ENCODE measurements at regions not wholly inside any gene's neighbourhood (a gene's known extent, or its start where the extent isn't known, plus 50 kb on each side); places are given as distances from the start of the nearest gene placed in this dataset.

DNA sequence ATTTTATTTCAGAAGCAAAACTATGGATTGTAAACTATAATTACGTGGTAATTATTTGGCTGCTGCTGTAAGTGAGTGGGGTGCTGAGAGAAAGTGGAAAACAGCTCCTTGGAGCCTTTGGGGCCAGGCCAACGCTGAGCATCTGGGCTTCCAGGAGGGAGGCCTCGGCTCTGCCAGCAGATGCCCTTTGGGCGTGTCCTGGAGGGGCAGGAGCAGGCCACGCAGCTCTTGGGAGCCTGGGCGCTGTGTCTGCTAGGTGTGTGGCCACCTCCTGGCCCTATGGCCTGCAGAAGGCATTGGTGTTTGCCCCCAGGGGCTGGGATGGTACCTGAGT, 423.3 kb downstream of the GLRX3 start:
- DNase-seq (ENCODE audit: low read depth): no peak

DNA sequence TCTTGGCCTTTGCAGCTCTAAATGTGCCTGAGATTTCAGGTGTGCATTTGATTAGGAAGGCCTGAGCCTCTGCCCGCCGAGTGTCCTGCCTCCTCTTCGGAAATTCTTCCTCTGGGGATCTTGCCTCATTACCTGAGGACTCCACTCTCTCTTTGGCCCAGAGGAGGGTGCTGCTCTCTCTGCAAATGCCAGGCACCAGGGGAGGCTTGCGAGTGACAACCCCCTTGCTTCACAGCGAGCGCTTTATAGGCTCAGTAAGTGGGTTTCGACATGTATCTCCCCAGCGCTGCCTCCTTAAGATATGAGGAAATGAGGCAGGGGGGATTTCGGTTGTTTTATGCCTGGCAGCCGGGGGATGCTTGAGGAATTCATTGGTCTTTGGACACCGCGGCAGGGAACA, 423.9 kb downstream of the GLRX3 start:
- no peak for DNase-seq (ENCODE audit: low read depth)

- no peak for DNase-seq (ENCODE audit: low read depth)
These were observed 424.4 kb downstream of the GLRX3 start for GRCh38 chr10:130560573-130560972.

GRCh38 chr10:130561681-130562080, 425.5 kb downstream of the GLRX3 start:
- no peak for DNase-seq (ENCODE audit: low read depth)

- no peak for DNase-seq (ENCODE audit: low read depth)
These were observed 430.8 kb downstream of the GLRX3 start for GRCh38 chr10:130567011-130567410.

DNA sequence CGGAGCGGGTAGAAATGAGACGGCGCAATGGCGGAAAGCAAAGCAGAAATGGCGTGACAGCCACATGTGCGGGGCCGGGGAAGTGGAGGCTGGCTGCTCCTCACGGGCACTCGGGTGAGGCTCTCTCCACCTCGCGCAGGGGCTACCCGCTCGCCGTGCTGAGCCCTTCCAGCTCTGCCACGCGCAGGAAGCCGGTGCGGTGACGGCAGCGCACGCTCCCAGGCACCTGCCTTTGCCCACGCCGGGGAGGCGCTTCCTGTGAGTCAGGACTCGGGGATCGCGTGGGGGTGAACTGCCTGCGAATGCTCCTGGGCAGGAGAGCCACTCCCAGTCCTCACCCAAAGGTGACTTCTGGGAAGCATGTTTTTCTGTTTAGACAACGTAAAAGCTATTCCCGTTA, 431.2 kb downstream of the GLRX3 start:
- no peak for DNase-seq (ENCODE audit: low read depth)

DNA sequence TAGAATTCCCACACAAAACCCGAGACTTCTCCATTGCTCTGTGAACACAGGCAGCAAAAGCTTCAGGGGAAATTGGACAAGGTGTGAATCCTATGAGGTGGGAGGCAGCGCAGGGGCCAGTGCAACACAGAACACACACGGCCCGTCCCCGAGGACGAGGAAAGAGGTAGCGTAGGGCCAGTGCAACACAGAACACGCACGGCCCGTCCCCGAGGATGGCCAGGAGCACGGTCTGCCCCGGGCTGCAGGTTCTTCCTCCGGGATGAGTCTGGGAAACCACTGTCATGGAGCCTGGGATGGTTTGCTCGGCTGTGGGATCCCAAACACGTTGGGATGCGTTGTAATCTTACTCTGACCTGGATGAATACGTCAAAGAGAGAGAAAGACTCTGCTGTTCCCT, 432.1 kb downstream of the GLRX3 start:
- no peak for DNase-seq (ENCODE audit: low read depth)

- no peak for DNase-seq (ENCODE audit: low read depth)
These were observed 433.9 kb downstream of the GLRX3 start for GRCh38 chr10:130570074-130570473.

DNA sequence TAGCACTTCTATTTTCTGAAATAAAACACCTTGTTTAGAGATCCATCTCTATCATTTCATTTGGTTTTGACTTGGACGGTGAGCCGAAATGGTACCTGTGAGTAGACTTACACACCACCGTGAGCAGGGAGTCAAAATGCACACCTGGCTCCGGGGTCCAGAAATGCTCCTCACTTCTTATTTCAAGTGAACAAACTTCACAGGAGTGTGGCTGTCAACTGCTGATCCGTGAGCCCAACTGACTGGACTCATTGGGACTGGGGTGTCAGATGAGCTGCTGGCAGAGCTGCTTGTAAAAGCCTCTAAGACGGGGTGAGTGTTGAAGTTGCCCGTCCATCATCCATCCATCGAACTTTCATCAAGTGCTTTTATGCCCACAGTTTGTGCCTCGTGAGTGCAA, 435.5 kb downstream of the GLRX3 start:
- no peak for DNase-seq (ENCODE audit: low read depth)

DNA sequence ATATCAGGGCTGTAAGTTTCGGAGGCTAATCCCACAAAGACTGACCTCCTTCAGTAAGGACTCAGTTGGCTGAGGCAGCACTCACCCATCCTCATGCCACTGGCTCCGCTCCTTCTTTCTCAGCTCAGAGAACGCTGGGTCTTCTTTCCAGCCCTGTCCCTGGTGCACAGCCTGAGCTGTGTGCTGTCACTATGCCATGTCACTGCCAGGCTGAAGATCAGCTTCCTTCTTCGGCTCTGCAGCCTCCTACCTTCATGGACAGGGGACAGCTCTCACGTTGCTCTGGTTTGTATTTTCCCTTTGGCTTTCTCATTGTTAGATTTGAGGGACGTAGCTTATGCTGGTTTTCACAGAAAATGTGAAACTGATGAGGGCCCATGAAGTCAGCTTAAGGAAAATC, 437.3 kb downstream of the GLRX3 start:
- no peak for DNase-seq (ENCODE audit: low read depth)

DNA sequence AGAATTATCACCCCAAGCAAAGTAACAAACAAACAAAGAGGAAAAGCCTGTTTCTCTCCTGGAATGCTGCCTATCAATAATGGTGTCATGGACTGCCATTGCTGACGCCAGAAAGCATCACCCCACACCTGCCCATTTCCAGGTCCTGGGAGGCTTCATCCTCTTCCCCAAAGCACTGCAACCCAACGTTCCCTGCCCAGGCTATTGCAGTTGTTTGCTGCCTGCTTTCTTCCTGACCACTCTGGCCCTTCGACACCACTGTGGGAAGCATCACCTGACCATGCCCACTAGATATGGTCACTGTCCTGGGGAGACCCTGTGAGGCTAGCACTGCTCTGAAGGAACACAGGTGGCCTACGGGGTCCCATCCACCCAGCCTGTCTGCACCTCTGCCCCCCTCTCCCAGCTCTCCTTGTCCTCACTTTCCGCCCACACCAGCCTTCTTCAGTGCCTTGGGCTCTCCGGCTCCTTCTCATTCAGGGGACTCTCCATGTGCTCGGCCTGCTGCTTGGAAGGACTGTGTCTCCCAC, 439.6 kb downstream of the GLRX3 start:
- DNase-seq (ENCODE audit: low read depth): no peak

GRCh38 chr10:130576427-130576826, 440.2 kb downstream of the GLRX3 start:
- no peak for DNase-seq (ENCODE audit: low read depth)

DNA sequence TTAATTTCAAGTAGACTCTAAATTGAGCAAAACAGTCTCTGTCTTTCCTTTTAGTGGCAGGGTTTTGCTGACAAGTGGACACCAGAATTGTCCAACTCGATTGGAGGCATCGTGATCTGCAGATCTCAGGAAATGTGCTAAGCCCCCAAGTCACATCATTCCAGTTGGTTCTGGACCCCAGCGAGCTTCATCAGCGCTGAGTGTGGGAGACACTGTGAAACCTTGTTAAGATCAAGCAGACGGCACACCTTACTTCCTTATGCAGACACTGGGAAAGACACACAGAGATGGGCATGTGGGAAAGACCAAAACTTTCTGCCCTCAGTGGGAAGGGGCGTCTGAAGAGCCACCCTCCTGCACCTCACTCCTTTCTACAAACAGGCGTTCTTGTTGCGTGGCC, 440.8 kb downstream of the GLRX3 start:
- DNase-seq (ENCODE audit: low read depth): no peak

- DNase-seq (ENCODE audit: low read depth): no peak
These were observed 442.5 kb downstream of the GLRX3 start for GRCh38 chr10:130578532-130579289.

DNA sequence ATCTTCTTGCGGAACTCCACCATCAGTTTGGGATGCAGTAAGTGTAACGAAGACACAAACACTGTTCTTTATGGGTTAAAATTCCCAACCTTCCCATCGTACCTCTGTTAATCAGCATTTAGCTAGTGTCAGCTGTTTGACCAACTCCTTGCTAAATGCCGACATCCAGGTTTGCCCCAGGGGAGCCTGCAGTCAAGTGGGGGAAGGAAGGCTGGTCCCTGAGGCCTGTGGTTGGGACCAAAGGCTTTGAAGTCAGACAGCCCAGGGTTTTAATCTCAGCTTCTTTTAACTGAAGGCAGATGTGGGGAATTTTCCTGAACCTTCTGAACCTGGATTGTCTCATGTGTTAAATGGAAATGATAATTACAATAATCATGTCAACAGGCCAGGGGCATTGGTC, 443.7 kb downstream of the GLRX3 start:
- no peak for DNase-seq (ENCODE audit: low read depth)

GRCh38 chr10:130580975-130581374, 444.8 kb downstream of the GLRX3 start:
- DNase-seq (ENCODE audit: low read depth): no peak

- DNase-seq (ENCODE audit: low read depth): no peak
These were observed 451.5 kb downstream of the GLRX3 start for GRCh38 chr10:130587718-130588117.

DNA sequence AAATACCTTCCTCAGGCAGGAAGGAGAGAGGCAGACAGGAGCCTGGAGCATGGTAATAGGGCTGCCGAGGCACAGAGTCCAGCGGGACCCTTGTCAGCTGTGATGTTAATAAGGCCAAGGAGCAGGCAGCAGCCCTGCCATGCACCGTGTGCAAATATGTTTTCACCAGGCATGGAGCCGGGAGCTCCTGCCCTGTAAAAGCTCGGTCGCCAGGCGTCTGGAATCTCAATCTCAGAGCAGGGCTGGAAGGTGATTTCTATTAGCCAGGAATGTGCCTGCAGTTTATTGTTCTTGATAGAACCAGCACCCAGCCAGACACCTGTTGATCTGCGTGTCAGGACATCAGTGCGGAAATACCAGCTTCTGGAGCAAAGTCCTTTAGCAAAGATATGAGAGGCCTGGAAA, 469.8 kb downstream of the GLRX3 start:
- no peak for DNase-seq (ENCODE audit: low read depth)

DNA sequence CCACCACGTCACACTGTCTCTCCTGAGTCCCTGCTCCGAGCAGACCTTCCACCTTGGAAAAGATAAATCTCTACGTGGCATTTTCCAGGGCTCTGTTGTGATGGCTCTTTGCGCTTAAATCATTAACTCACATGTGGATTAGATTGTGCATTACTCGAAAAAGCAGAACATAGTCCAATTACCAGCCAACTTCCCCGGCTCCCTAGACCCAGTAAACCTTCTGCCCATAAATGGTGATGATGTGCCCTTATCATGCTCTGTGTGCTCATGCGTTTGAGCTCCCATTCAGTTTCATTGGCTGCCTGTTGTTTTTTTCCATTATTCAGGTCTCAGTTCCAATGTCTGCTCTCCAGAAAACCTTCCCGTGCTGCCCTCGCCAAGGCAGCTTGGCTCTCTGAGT, 471.2 kb downstream of the GLRX3 start:
- DNase-seq (ENCODE audit: low read depth): no peak

DNA sequence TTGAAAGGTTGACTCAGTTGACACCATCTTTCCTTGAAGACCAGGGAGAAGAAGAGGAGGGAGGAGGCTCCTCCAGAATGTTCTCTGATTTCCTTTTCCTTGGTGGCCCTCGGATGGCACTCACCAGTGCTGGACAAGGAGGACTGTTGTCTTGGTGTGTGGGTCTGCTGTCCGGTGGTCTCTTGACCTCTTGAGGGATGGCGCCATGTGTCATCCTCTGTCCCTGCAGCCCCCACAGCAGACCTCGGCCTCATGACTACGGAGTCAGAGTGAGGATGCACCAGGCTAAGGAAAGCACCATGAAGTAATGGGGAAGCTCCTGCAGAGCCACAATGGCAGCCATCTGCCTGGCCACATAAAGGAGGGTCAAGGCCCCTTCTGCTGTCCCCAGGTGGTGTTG, 475.0 kb downstream of the GLRX3 start:
- no peak for DNase-seq (ENCODE audit: low read depth)

- DNase-seq (ENCODE audit: low read depth): no peak
These were observed 479.3 kb downstream of the GLRX3 start for GRCh38 chr10:130615457-130615856.

GRCh38 chr10:130617985-130618384, 481.8 kb downstream of the GLRX3 start:
- DNase-seq (ENCODE audit: low read depth): no peak

DNA sequence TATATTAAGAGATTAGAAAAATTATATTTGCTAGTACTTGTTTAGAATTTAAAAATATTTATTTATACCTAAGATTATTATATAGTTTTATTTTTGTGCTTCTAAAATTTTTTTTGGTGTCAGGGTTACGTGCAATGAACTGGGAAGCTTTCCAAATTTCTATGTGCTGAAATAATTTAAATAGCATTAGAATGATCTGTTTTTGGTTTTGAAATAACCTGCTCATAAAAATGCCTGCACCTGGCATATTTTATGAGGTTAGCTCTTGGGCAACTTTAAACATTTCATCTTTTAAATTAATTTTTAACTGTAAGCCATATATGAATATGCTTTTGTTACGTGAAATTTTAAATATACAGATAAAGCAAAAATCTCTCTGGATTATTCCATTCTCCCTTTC, 482.5 kb downstream of the GLRX3 start:
- DNase-seq (ENCODE audit: low read depth): no peak

GRCh38 chr10:130621231-130621775, 485.1 kb downstream of the GLRX3 start:
- DNase-seq (ENCODE audit: low read depth): no peak
